Cardiac fibroblast (primary cell): ENCODE measurements at regions not wholly inside any gene's neighbourhood (a gene's known extent, or its start where the extent isn't known, plus 50 kb on each side); places are given as distances from the start of the nearest gene placed in this dataset.
A peak's percentile ranks its signal among the peaks of the same experiment; 100 is the strongest.

Experiments
- DNase-seq, 2 donors: peaks; one replicate each; pipeline versions ENCODE4 v3.0.0 to v3.0.0-alpha.2; 2010; ENCODE audit warnings: low read depth in 2 of 2
- H3K4me3 ChIP-seq, 2 donors: replicated peaks in 1 of 2; 1 replicate in 1 of 2; 2 replicates in 1 of 2; pipeline ENCODE4 v1.5.1; 2011; ENCODE audit warnings: low read depth in 2 of 2, low read length in 2 of 2, mild to moderate bottlenecking in 2 of 2, moderate library complexity in 1 of 2
- CTCF ChIP-seq: IDR thresholded peaks from one replicate; pipeline ENCODE4 v1.5.1; 2011; ENCODE audit warnings: low read depth, mild to moderate bottlenecking, low read length, inconsistent platforms

GRCh38 chr3:71962561-71963240, 177.8 kb upstream of the PROK2 start:
- H3K4me3 ChIP-seq, result no peak overlapping the region
- DNase-seq, result peak in 1 of 2 donors; percentile 69
- no peak for TF ChIP-seq CTCF

- no peak overlapping the region for H3K4me3 ChIP-seq
- TF ChIP-seq CTCF, result no peak
- DNase-seq, result peak in 1 of 2 donors; percentile 23
Measured at GRCh38 chr3:71961891-71962290, 176.9 kb upstream of the PROK2 start.

- H3K4me3 ChIP-seq, result no peak overlapping the region
- no peak for TF ChIP-seq CTCF
- DNase-seq, result no peak
Measured at GRCh38 chr3:71961378-71961777, 176.4 kb upstream of the PROK2 start.

GRCh38 chr3:71958533-71958932, 173.6 kb upstream of the PROK2 start:
- no peak for TF ChIP-seq CTCF
- DNase-seq, result no peak
- no peak overlapping the region for H3K4me3 ChIP-seq

GRCh38 chr3:71956716-71957115, 171.8 kb upstream of the PROK2 start:
- H3K4me3 ChIP-seq, result no peak overlapping the region
- no peak for TF ChIP-seq CTCF
- DNase-seq, result no peak

GRCh38 chr3:71956069-71956340, 171.1 kb upstream of the PROK2 start:
- TF ChIP-seq CTCF, result no peak
- H3K4me3 ChIP-seq, result no peak overlapping the region
- DNase-seq, result peak; percentile 14 to 20
